Liver (tissue), 8 donors: ENCODE measurements at regions not wholly inside any gene's neighbourhood (a gene's known extent, or its start where the extent isn't known, plus 50 kb on each side); places are given as distances from the start of the nearest gene placed in this dataset.

Experiments used
- DNase-seq: peaks from one replicate; pipeline ENCODE4 v3.0.0-alpha.2; 2017; ENCODE audit warnings: low spot score
- H3K27ac ChIP-seq, 2 donors: one replicate each; pipeline ENCODE4 v1.7.0; 2013; ENCODE audit warnings: inconsistent platforms in 2 of 2, low read length in 2 of 2, control low read depth in 1 of 2, low read depth in 1 of 2, mild to moderate bottlenecking in 1 of 2
- H3K27me3 ChIP-seq, 4 donors: one replicate each; pipeline versions ENCODE4 v1.6.1 to v1.7.0; 2013; ENCODE audit warnings: low read length in 3 of 4, inconsistent platforms in 1 of 4, mild to moderate bottlenecking in 1 of 4, moderate library complexity in 1 of 4; ENCODE audit not compliant: control insufficient read depth in 4 of 4, insufficient read depth in 4 of 4
- H3K36me3 ChIP-seq, 4 donors: one replicate each; pipeline versions ENCODE4 v1.6.1 to v1.7.0; 2013; ENCODE audit warnings: low read length in 3 of 4, mild to moderate bottlenecking in 3 of 4, low read depth in 1 of 4, moderate library complexity in 1 of 4; ENCODE audit not compliant: control insufficient read depth in 4 of 4, insufficient read depth in 3 of 4
- H3K4me1 ChIP-seq, 4 donors: one replicate each; pipeline versions ENCODE4 v1.6.1 to v1.7.0; 2013; ENCODE audit warnings: low read length in 3 of 4, mild to moderate bottlenecking in 3 of 4, moderate library complexity in 1 of 4; ENCODE audit not compliant: control insufficient read depth in 4 of 4, insufficient read depth in 4 of 4
- H3K4me3 ChIP-seq, 3 donors: one replicate each; pipeline versions ENCODE4 v1.6.1 to v1.7.0; 2013; ENCODE audit warnings: low read length in 3 of 3, control low read depth in 1 of 3, low read depth in 1 of 3, mild to moderate bottlenecking in 1 of 3
- H3K9ac ChIP-seq, 2 donors: one replicate each; pipeline ENCODE4 v1.7.0; 2013; ENCODE audit warnings: low read length in 2 of 2, mild to moderate bottlenecking in 2 of 2, moderate library complexity in 2 of 2, control low read depth in 1 of 2, low read depth in 1 of 2
- H3K9me3 ChIP-seq, 4 donors: one replicate each; pipeline versions ENCODE4 v1.6.1 to v1.7.0; 2013; ENCODE audit warnings: low read length in 3 of 4; ENCODE audit not compliant: control insufficient read depth in 4 of 4
- EGR1 ChIP-seq, 2 donors: IDR thresholded peaks; 2 replicates each; pipeline ENCODE4 v1.6.1; 2016 to 2018; ENCODE audit warnings: antibody characterized with exemption in 2 of 2, low read depth in 2 of 2
- FOXA1 ChIP-seq: IDR thresholded peaks from 2 replicates; pipeline ENCODE4 v1.6.1; 2016; ENCODE audit warnings: antibody characterized with exemption
- GABPA ChIP-seq, 2 donors: IDR thresholded peaks in 1 of 2; conservative IDR thresholded peaks in 1 of 2; 2 replicates each; pipeline ENCODE4 v1.6.1; 2016; ENCODE audit warnings: antibody characterized with exemption in 2 of 2, mild to moderate bottlenecking in 1 of 2, moderate library complexity in 1 of 2
- HNF4A ChIP-seq, 2 donors: conservative IDR thresholded peaks; 2 replicates each; pipeline ENCODE4 v1.6.1; 2016; ENCODE audit warnings: antibody characterized with exemption in 2 of 2, mild to moderate bottlenecking in 2 of 2
- HNF4G ChIP-seq: IDR thresholded peaks from 2 replicates; pipeline ENCODE4 v1.6.1; 2016; ENCODE audit warnings: antibody characterized with exemption
- NR2F2 ChIP-seq: IDR thresholded peaks from 2 replicates; pipeline ENCODE4 v1.6.1; 2016; ENCODE audit warnings: antibody characterized with exemption
- RAD21 ChIP-seq, 2 donors: IDR thresholded peaks; 2 replicates each; pipeline ENCODE4 v1.6.1; 2016; ENCODE audit warnings: antibody characterized with exemption in 2 of 2, mild to moderate bottlenecking in 2 of 2
- SP1 ChIP-seq: IDR thresholded peaks from 2 replicates; pipeline ENCODE4 v1.6.1; 2018; ENCODE audit warnings: antibody characterized with exemption, mild to moderate bottlenecking
- TAF1 ChIP-seq: conservative IDR thresholded peaks from 2 replicates; pipeline ENCODE4 v1.6.1; 2016; ENCODE audit warnings: antibody characterized with exemption, mild to moderate bottlenecking
- YY1 ChIP-seq: IDR thresholded peaks from 2 replicates; pipeline ENCODE4 v1.6.1; 2016; ENCODE audit warnings: antibody characterized with exemption, mild to moderate bottlenecking
- WGBS: extraction: QIAGEN DNeasy Blood & Tissue Kit; methylation state at CpG from one replicate; pipeline ENCODE4 v1.1.7; 2013; 5-methylcytosine and 5-hydroxymethylcytosine counted together
- TF ChIP-seq, protein P1 (sequence below): fragments of 150-350 bp; IDR thresholded peaks from 2 replicates; pipeline ENCODE4 v1.5.1; 2017; ENCODE audit warnings: improper control_type of control experiment, low read depth, low read length; ENCODE audit not compliant: missing input control
- TF ChIP-seq, protein P2 (sequence below): IDR thresholded peaks from 2 replicates; pipeline ENCODE4 v1.6.1; 2016; ENCODE audit warnings: antibody characterized with exemption
- TF ChIP-seq, protein P3 (sequence below): IDR thresholded peaks from 2 replicates; pipeline ENCODE4 v1.6.1; 2016; ENCODE audit warnings: antibody characterized with exemption
- TF ChIP-seq, protein P4 (sequence below): IDR thresholded peaks from 2 replicates; pipeline ENCODE4 v1.6.1; 2016; ENCODE audit warnings: antibody characterized with exemption, mild to moderate bottlenecking
- donor health status: healthy.
- donor health status: healthy.
- donor health status: healthy.
- donor health status: healthy.
- donor health status: healthy.

DNA sequence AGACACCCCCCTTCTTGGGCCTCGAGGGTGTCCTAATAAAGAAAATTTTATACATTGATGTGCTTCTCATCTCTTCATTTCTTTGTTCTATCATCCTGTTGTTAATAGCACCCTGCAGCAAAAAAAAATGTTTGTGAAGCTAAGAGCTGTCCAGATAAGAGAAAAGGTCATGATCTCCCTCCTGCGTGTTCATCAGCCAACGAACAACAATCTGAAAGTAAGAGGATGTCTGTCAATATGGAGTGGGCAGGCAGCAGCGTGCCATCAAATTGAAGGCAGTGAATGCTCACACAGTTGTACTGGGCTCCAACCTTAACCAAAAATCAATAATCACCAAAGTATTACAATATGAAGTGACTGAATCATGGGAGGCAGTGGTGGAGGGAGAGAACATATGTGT, 418.6 kb upstream of the ONECUT1 start (continued):
- TF ChIP-seq, protein P1, sequence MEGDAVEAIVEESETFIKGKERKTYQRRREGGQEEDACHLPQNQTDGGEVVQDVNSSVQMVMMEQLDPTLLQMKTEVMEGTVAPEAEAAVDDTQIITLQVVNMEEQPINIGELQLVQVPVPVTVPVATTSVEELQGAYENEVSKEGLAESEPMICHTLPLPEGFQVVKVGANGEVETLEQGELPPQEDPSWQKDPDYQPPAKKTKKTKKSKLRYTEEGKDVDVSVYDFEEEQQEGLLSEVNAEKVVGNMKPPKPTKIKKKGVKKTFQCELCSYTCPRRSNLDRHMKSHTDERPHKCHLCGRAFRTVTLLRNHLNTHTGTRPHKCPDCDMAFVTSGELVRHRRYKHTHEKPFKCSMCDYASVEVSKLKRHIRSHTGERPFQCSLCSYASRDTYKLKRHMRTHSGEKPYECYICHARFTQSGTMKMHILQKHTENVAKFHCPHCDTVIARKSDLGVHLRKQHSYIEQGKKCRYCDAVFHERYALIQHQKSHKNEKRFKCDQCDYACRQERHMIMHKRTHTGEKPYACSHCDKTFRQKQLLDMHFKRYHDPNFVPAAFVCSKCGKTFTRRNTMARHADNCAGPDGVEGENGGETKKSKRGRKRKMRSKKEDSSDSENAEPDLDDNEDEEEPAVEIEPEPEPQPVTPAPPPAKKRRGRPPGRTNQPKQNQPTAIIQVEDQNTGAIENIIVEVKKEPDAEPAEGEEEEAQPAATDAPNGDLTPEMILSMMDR: no peak
- TF ChIP-seq, protein P2, sequence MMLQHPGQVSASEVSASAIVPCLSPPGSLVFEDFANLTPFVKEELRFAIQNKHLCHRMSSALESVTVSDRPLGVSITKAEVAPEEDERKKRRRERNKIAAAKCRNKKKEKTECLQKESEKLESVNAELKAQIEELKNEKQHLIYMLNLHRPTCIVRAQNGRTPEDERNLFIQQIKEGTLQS: no peak
- no peak for TF ChIP-seq GABPA (IDR thresholded peaks at IDR 0.05 in 1 of 2, conservative IDR thresholded peaks at IDR 0.05 in 1 of 2)
- peak; percentile 60 for TF ChIP-seq NR2F2
- TF ChIP-seq, protein P3, sequence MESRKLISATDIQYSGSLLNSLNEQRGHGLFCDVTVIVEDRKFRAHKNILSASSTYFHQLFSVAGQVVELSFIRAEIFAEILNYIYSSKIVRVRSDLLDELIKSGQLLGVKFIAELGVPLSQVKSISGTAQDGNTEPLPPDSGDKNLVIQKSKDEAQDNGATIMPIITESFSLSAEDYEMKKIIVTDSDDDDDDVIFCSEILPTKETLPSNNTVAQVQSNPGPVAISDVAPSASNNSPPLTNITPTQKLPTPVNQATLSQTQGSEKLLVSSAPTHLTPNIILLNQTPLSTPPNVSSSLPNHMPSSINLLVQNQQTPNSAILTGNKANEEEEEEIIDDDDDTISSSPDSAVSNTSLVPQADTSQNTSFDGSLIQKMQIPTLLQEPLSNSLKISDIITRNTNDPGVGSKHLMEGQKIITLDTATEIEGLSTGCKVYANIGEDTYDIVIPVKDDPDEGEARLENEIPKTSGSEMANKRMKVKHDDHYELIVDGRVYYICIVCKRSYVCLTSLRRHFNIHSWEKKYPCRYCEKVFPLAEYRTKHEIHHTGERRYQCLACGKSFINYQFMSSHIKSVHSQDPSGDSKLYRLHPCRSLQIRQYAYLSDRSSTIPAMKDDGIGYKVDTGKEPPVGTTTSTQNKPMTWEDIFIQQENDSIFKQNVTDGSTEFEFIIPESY: no peak
- no peak for TF ChIP-seq TAF1
- TF ChIP-seq YY1: peak; percentile 72
- TF ChIP-seq HNF4G: no peak

DNA sequence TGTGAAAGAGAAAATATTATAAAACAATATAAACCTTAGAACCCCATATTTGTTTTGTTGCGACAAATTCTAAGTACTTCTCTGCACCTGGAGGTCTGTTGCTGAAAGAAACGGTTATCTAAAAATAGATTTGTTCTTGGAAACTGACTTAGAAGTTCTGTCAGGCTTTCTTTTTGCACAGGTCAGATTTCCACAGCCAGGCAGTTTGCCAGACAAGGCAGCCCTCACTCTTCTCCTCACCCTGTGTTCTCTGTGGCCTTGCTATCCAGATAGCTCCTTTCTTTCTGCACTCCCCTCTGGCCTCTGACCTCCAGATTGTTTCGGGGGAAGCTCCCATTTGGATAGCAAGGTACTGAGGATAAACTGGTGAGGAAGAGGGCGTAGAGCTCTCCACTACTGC, 413.3 kb upstream of the ONECUT1 start:
- Histone ChIP-seq H3K27ac (no peak overlapping the region), H3K27me3 (no peaks in the 10 kb centered on the region), H3K4me3 (no peak overlapping the region), H3K4me1 (peaks cover 0 to 3% (median 0%) of the 10 kb centered on the region in 4 donors), H3K36me3 (no peaks in the 10 kb centered on the region), H3K9me3 (peaks cover 0 to 1% (median 0%) of the 10 kb centered on the region in 4 donors), H3K9ac (no peak overlapping the region)
- 49% methylated on average over 4 of the region's 4 CpGs for WGBS
- TF ChIP-seq, protein P2: no peak
- TF ChIP-seq HNF4A (conservative IDR thresholded peaks at IDR 0.05): peak in 1 of 2 donors; percentile 8
- DNase-seq: no peak

DNA sequence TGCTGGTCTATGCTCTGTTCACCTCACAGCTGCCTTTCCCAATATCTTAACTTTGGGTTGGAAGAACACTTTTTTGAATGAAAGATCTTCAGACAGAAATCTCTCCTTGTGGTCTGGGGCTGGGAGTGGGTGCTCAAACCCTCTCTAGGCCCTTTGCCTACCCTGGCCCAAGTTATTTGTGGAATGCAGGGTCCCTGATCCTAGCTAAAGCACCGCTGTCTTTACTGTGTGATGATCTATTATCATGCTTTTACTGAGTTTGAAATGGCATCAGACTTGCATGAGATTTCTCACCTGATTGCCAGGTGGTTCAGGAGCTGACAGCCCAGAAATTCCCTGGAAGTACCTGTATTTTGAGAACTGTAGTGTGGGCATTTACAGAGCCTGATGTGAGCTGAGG, 412.7 kb upstream of the ONECUT1 start:
- WGBS: 79% methylated on average over 1 of the region's 1 CpG
- no peaks in the 10 kb centered on the region for H3K27me3 ChIP-seq
- TF ChIP-seq, protein P4, sequence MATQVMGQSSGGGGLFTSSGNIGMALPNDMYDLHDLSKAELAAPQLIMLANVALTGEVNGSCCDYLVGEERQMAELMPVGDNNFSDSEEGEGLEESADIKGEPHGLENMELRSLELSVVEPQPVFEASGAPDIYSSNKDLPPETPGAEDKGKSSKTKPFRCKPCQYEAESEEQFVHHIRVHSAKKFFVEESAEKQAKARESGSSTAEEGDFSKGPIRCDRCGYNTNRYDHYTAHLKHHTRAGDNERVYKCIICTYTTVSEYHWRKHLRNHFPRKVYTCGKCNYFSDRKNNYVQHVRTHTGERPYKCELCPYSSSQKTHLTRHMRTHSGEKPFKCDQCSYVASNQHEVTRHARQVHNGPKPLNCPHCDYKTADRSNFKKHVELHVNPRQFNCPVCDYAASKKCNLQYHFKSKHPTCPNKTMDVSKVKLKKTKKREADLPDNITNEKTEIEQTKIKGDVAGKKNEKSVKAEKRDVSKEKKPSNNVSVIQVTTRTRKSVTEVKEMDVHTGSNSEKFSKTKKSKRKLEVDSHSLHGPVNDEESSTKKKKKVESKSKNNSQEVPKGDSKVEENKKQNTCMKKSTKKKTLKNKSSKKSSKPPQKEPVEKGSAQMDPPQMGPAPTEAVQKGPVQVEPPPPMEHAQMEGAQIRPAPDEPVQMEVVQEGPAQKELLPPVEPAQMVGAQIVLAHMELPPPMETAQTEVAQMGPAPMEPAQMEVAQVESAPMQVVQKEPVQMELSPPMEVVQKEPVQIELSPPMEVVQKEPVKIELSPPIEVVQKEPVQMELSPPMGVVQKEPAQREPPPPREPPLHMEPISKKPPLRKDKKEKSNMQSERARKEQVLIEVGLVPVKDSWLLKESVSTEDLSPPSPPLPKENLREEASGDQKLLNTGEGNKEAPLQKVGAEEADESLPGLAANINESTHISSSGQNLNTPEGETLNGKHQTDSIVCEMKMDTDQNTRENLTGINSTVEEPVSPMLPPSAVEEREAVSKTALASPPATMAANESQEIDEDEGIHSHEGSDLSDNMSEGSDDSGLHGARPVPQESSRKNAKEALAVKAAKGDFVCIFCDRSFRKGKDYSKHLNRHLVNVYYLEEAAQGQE: no peak
- TF ChIP-seq RAD21 (IDR thresholded peaks at IDR 0.05) (no peak), GABPA (IDR thresholded peaks at IDR 0.05 in 1 of 2, conservative IDR thresholded peaks at IDR 0.05 in 1 of 2) (no peak), YY1 (no peak), FOXA1 (no peak), HNF4G (no peak), NR2F2 (no peak), EGR1 (IDR thresholded peaks at IDR 0.05; ENCODE audit: low read depth in 2 of 2) (no peak), TAF1 (no peak), SP1 (no peak)
- TF ChIP-seq, protein P3: no peak
- TF ChIP-seq, protein P1: no peak
- TF ChIP-seq, protein P2: no peak
- H3K4me3 ChIP-seq: no peak overlapping the region
- H3K27ac ChIP-seq: no peak overlapping the region
- H3K4me1 ChIP-seq: peaks cover 0 to 5% (median 0%) of the 10 kb centered on the region in 4 donors
- H3K9me3 ChIP-seq: peaks cover 0 to 1% (median 0%) of the 10 kb centered on the region in 4 donors
- H3K36me3 ChIP-seq: no peaks in the 10 kb centered on the region
- H3K9ac ChIP-seq: no peak overlapping the region
- DNase-seq: no peak
